Sigmoid colon (tissue), 4 donors: ENCODE measurements at regions not wholly inside any gene's neighbourhood (a gene's known extent, or its start where the extent isn't known, plus 50 kb on each side); places are given as distances from the start of the nearest gene placed in this dataset.

Experiments
- EP300 ChIP-seq, 4 donors: sonication (generic); formaldehyde crosslinking; IDR thresholded peaks; one replicate each; pipeline ENCODE4 v1.6.1; 2017; ENCODE audit warnings: antibody characterized with exemption in 4 of 4
- POLR2A ChIP-seq, 2 donors: fragments of 450-650 bp; IDR thresholded peaks; one replicate each; pipeline ENCODE4 v1.6.1; 2016; ENCODE audit warnings: antibody characterized with exemption in 2 of 2, mild to moderate bottlenecking in 2 of 2, moderate library complexity in 2 of 2
- POLR2AphosphoS5 ChIP-seq, 4 donors: sonication (generic); formaldehyde crosslinking; IDR thresholded peaks; one replicate each; pipeline ENCODE4 v1.6.1; 2017; ENCODE audit warnings: antibody characterized with exemption in 4 of 4
- TF ChIP-seq, protein P1 (sequence below), 4 experiments: fragments of 450-650 bp in 3 of 4; fragments of 200-600 bp in 1 of 4; IDR thresholded peaks; one replicate each; pipeline ENCODE4 v1.5.1; 2016 to 2019; ENCODE audit warnings: antibody characterized with exemption in 4 of 4, mild to moderate bottlenecking in 3 of 4, moderate library complexity in 2 of 4

DNA sequence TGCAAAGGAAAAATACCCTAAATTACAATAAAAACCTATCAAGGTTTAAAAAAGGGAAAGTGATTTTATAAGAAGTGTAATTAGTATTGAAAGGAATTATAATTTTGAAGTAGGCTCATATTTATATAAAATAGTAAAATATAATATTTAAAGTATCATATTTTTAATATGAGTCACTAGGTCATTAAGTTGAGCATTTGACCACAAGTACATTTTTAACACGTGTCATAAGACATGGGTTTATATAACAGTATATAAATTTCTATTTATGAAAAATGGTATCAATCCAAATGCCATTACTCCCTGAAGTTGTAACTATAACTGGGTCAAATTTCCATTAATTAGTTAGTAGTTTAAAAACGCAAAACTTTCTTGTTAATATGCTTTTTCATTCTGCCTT is 365.9 kb downstream of the COL11A1 start:
- TF ChIP-seq EP300 (IDR thresholded peaks at IDR 0.05) = no peak
- TF ChIP-seq, protein P1, sequence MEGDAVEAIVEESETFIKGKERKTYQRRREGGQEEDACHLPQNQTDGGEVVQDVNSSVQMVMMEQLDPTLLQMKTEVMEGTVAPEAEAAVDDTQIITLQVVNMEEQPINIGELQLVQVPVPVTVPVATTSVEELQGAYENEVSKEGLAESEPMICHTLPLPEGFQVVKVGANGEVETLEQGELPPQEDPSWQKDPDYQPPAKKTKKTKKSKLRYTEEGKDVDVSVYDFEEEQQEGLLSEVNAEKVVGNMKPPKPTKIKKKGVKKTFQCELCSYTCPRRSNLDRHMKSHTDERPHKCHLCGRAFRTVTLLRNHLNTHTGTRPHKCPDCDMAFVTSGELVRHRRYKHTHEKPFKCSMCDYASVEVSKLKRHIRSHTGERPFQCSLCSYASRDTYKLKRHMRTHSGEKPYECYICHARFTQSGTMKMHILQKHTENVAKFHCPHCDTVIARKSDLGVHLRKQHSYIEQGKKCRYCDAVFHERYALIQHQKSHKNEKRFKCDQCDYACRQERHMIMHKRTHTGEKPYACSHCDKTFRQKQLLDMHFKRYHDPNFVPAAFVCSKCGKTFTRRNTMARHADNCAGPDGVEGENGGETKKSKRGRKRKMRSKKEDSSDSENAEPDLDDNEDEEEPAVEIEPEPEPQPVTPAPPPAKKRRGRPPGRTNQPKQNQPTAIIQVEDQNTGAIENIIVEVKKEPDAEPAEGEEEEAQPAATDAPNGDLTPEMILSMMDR (IDR thresholded peaks at IDR 0.05) = no peak
- no peak for TF ChIP-seq POLR2A (IDR thresholded peaks at IDR 0.05)
- no peak for TF ChIP-seq POLR2AphosphoS5 (IDR thresholded peaks at IDR 0.05)
